ENCODE measurements at regions not wholly inside any gene's neighbourhood (a gene's known extent, or its start where the extent isn't known, plus 50 kb on each side); places are given as distances from the start of the nearest gene placed in this dataset.

- no peak for TF ChIP-seq GATA1 (IDR thresholded peaks at IDR 0.05; ENCODE audit: low read depth, low read length)
- no peak for TF ChIP-seq POLR2A (IDR thresholded peaks at IDR 0.05; ENCODE audit: low read length)
- DNase-seq: no peak
Measured at GRCh38 chr2:142347751-142348150, 216.9 kb upstream of the LRP1B start.

GRCh38 chr2:142339261-142339660 lies 208.4 kb upstream of the LRP1B start:
- TF ChIP-seq GATA1 (IDR thresholded peaks at IDR 0.05; ENCODE audit: low read depth, low read length) (no peak), POLR2A (IDR thresholded peaks at IDR 0.05; ENCODE audit: low read length) (no peak)
- no peak for DNase-seq

GRCh38 chr2:142332196-142332595 lies 201.4 kb upstream of the LRP1B start:
- no peak for TF ChIP-seq POLR2A (IDR thresholded peaks at IDR 0.05; ENCODE audit: low read length)
- TF ChIP-seq GATA1 (IDR thresholded peaks at IDR 0.05; ENCODE audit: low read depth, low read length): no peak

GRCh38 chr2:142330458-142330857 lies 199.6 kb upstream of the LRP1B start:
- DNase-seq: no peak
- TF ChIP-seq GATA1 (IDR thresholded peaks at IDR 0.05; ENCODE audit: low read depth, low read length): no peak
- no peak for TF ChIP-seq POLR2A (IDR thresholded peaks at IDR 0.05; ENCODE audit: low read length)

More at GRCh38 chr2:142332196-142332595, 201.4 kb upstream of the LRP1B start:
- no peak for DNase-seq

- no peak for TF ChIP-seq GATA1 (IDR thresholded peaks at IDR 0.05; ENCODE audit: low read depth, low read length)
- no peak for TF ChIP-seq POLR2A (IDR thresholded peaks at IDR 0.05; ENCODE audit: low read length)
- DNase-seq: no peak
Measured at GRCh38 chr2:142325870-142326269, 195.1 kb upstream of the LRP1B start.

- TF ChIP-seq GATA1 (IDR thresholded peaks at IDR 0.05; ENCODE audit: low read depth, low read length) (no peak), POLR2A (IDR thresholded peaks at IDR 0.05; ENCODE audit: low read length) (no peak)
- DNase-seq: no peak
Measured at GRCh38 chr2:142323206-142323605, 192.4 kb upstream of the LRP1B start.

- DNase-seq: no peak
- TF ChIP-seq POLR2A (IDR thresholded peaks at IDR 0.05; ENCODE audit: low read length): no peak
- TF ChIP-seq GATA1 (IDR thresholded peaks at IDR 0.05; ENCODE audit: low read depth, low read length): no peak
Measured at GRCh38 chr2:142321706-142322280, 191.0 kb upstream of the LRP1B start.

GRCh38 chr2:142320067-142320466 lies 189.3 kb upstream of the LRP1B start:
- no peak for DNase-seq
- no peak for TF ChIP-seq GATA1 (IDR thresholded peaks at IDR 0.05; ENCODE audit: low read depth, low read length)
- TF ChIP-seq POLR2A (IDR thresholded peaks at IDR 0.05; ENCODE audit: low read length): no peak

GRCh38 chr2:142316049-142316448 lies 185.2 kb upstream of the LRP1B start:
- TF ChIP-seq GATA1 (IDR thresholded peaks at IDR 0.05; ENCODE audit: low read depth, low read length): no peak
- TF ChIP-seq POLR2A (IDR thresholded peaks at IDR 0.05; ENCODE audit: low read length): no peak

GRCh38 chr2:142315346-142315745 lies 184.5 kb upstream of the LRP1B start:
- no peak for DNase-seq
- TF ChIP-seq GATA1 (IDR thresholded peaks at IDR 0.05; ENCODE audit: low read depth, low read length) (no peak), POLR2A (IDR thresholded peaks at IDR 0.05; ENCODE audit: low read length) (no peak)

More at GRCh38 chr2:142316049-142316448, 185.2 kb upstream of the LRP1B start:
- no peak for DNase-seq

GRCh38 chr2:142314164-142314563 lies 183.3 kb upstream of the LRP1B start:
- TF ChIP-seq GATA1 (IDR thresholded peaks at IDR 0.05; ENCODE audit: low read depth, low read length) (no peak), POLR2A (IDR thresholded peaks at IDR 0.05; ENCODE audit: low read length) (no peak)
- no peak for DNase-seq

GRCh38 chr2:142310530-142310929 lies 179.7 kb upstream of the LRP1B start:
- DNase-seq: no peak
- TF ChIP-seq POLR2A (IDR thresholded peaks at IDR 0.05; ENCODE audit: low read length) (no peak), GATA1 (IDR thresholded peaks at IDR 0.05; ENCODE audit: low read depth, low read length) (no peak)

GRCh38 chr2:142308744-142309143 lies 177.9 kb upstream of the LRP1B start:
- DNase-seq: no peak
- TF ChIP-seq GATA1 (IDR thresholded peaks at IDR 0.05; ENCODE audit: low read depth, low read length) (no peak), POLR2A (IDR thresholded peaks at IDR 0.05; ENCODE audit: low read length) (no peak)

GRCh38 chr2:142307616-142308115 lies 176.8 kb upstream of the LRP1B start:
- DNase-seq: no peak
- TF ChIP-seq POLR2A (IDR thresholded peaks at IDR 0.05; ENCODE audit: low read length) (no peak), GATA1 (IDR thresholded peaks at IDR 0.05; ENCODE audit: low read depth, low read length) (no peak)

GRCh38 chr2:142307086-142307485 lies 176.3 kb upstream of the LRP1B start:
- DNase-seq: no peak
- TF ChIP-seq GATA1 (IDR thresholded peaks at IDR 0.05; ENCODE audit: low read depth, low read length) (no peak), POLR2A (IDR thresholded peaks at IDR 0.05; ENCODE audit: low read length) (no peak)
